IMR-90 (cell line): ENCODE measurements at regions not wholly inside any gene's neighbourhood (a gene's known extent, or its start where the extent isn't known, plus 50 kb on each side); places are given as distances from the start of the nearest gene placed in this dataset.

Source experiments
- ATAC-seq: fragments of 200-7000 bp; cut with Tn5 transposase; 2 replicates; pipeline ENCODE4 v1.9.1; 2020; ENCODE audit warnings: low read depth, mild to moderate bottlenecking, moderate library complexity
- BruUV-seq: library from RNA; stranded (reverse); fragments of 400-500 nt; replicated peaks from 2 replicates; lab custom pipeline; 2021; lab: Mats Ljungman, UMichigan
- CTCF ChIA-PET: fragments of 300-600 bp; formaldehyde crosslinking; extraction: SDS; loops from one replicate; lab custom pipeline; 2021; ENCODE audit warnings: antibody characterized with exemption; lab: Yijun Ruan, JAX
- POLR2A ChIA-PET: fragments of 300-600 bp; sonication (Branson Sonifier 250); formaldehyde crosslinking; loops from one replicate; lab custom pipeline; 2022; ENCODE audit warnings: antibody characterized with exemption; ENCODE audit not compliant: unreplicated experiment; lab: Charles Lee
- DNase-seq: peaks from one replicate; pipeline ENCODE4 v3.0.0; 2013
- H2AFZ ChIP-seq: replicated peaks from 2 replicates; pipeline ENCODE3; 2013; ENCODE audit warnings: low read length, mild to moderate bottlenecking; ENCODE audit not compliant: poor library complexity
- H2AK5ac ChIP-seq: 2 replicates; pipeline ENCODE4 v1.6.1; 2013; ENCODE audit warnings: low read depth, low read length, inconsistent platforms
- H2AK9ac ChIP-seq: replicated peaks from 2 replicates; pipeline ENCODE3; 2013; ENCODE audit warnings: mild to moderate bottlenecking, low read depth, low read length, moderate library complexity; ENCODE audit not compliant: poor library complexity
- H2BK120ac ChIP-seq: 2 replicates; pipeline ENCODE4 v1.6.1; 2013; ENCODE audit warnings: low read depth, low read length, inconsistent platforms
- H2BK15ac ChIP-seq: 3 replicates; pipeline ENCODE4 v1.6.1; 2013; ENCODE audit warnings: low read depth, low read length, inconsistent platforms
- H2BK20ac ChIP-seq: 2 replicates; pipeline ENCODE4 v1.6.1; 2013; ENCODE audit warnings: low read depth, mild to moderate bottlenecking, inconsistent platforms, low read length, moderate library complexity
- H2BK5ac ChIP-seq: 2 replicates; pipeline ENCODE4 v1.6.1; 2013; ENCODE audit warnings: mild to moderate bottlenecking, low read depth, low read length, inconsistent platforms; ENCODE audit not compliant: poor library complexity, severe bottlenecking
- H3K14ac ChIP-seq: replicated peaks from 2 replicates; pipeline ENCODE4 v1.6.1; 2013; ENCODE audit warnings: low read depth, low read length, inconsistent platforms
- H3K18ac ChIP-seq: 2 replicates; pipeline ENCODE4 v1.6.1; 2013; ENCODE audit warnings: low read depth, low read length, control low read depth
- H3K23ac ChIP-seq: 2 replicates; pipeline ENCODE4 v1.6.1; 2013; ENCODE audit warnings: low read depth, low read length, inconsistent platforms
- H3K27ac ChIP-seq: 2 replicates; pipeline ENCODE4 v1.5.1; 2013; ENCODE audit warnings: mild to moderate bottlenecking, control low read depth, low read length; ENCODE audit not compliant: insufficient read depth
- H3K27me3 ChIP-seq: 2 replicates; pipeline ENCODE4 v1.6.1; 2013; ENCODE audit warnings: low read length; ENCODE audit not compliant: control insufficient read depth, insufficient read depth
- H3K36me3 ChIP-seq: 2 replicates; pipeline ENCODE4 v1.6.1; 2013; ENCODE audit warnings: low read length, mixed read lengths; ENCODE audit not compliant: control insufficient read depth, insufficient read depth
- H3K4ac ChIP-seq: 2 replicates; pipeline ENCODE4 v1.6.1; 2013; ENCODE audit warnings: low read depth, low read length, inconsistent platforms
- H3K4me1 ChIP-seq: 2 replicates; pipeline ENCODE4 v1.6.1; 2013; ENCODE audit warnings: low read length, mixed read lengths; ENCODE audit not compliant: control insufficient read depth, insufficient read depth
- H3K4me2 ChIP-seq: 2 replicates; pipeline ENCODE4 v1.6.1; 2013; ENCODE audit warnings: low read depth, mild to moderate bottlenecking, control low read depth, low read length, moderate library complexity
- H3K4me3 ChIP-seq: 2 replicates; pipeline ENCODE4 v1.5.1; 2013; ENCODE audit warnings: low read depth, mild to moderate bottlenecking, control low read depth, low read length, moderate library complexity; ENCODE audit not compliant: insufficient read depth
- H3K56ac ChIP-seq: 2 replicates; pipeline ENCODE4 v1.6.1; 2013; ENCODE audit warnings: low read length, inconsistent platforms; ENCODE audit not compliant: insufficient read depth; ENCODE audit errors: extremely low read depth
- H3K79me1 ChIP-seq, 2 experiments: 2 replicates each; pipeline ENCODE4 v1.6.1; 2013; ENCODE audit warnings: low read length in 2 of 2, inconsistent platforms in 1 of 2, low read depth in 1 of 2
- H3K9ac ChIP-seq: 2 replicates; pipeline ENCODE4 v1.6.1; 2013; ENCODE audit warnings: low read depth, low read length, control low read depth
- H3K9me1 ChIP-seq: 2 replicates; pipeline ENCODE4 v1.6.1; 2013; ENCODE audit warnings: low read length, inconsistent platforms; ENCODE audit not compliant: insufficient read depth
- H3K9me3 ChIP-seq: 2 replicates; pipeline ENCODE4 v1.6.1; 2013; ENCODE audit warnings: low read length; ENCODE audit not compliant: control insufficient read depth, insufficient read depth
- H4K20me1 ChIP-seq: 2 replicates; pipeline ENCODE4 v1.6.1; 2013; ENCODE audit warnings: low read length, inconsistent platforms; ENCODE audit not compliant: insufficient read depth
- H4K5ac ChIP-seq: 2 replicates; pipeline ENCODE4 v1.6.1; 2013; ENCODE audit warnings: mild to moderate bottlenecking, low read depth, low read length, control low read depth
- H4K8ac ChIP-seq, 2 experiments: 2 replicates each; pipeline ENCODE4 v1.6.1; 2013; ENCODE audit warnings: low read depth in 2 of 2, low read length in 2 of 2, control low read depth in 1 of 2, inconsistent platforms in 1 of 2
- H4K91ac ChIP-seq: 2 replicates; pipeline ENCODE4 v1.6.1; 2013; ENCODE audit warnings: low read depth, low read length, inconsistent platforms; ENCODE audit not compliant: insufficient read depth
- MAFK ChIP-seq: IDR thresholded peaks from 2 replicates; pipeline ENCODE4 v1.6.1; 2012; ENCODE audit warnings: low read depth, low read length, improper control_type of control experiment
- NFE2L2 ChIP-seq: fragments of 150-350 bp; IDR thresholded peaks from 2 replicates; pipeline ENCODE4 v1.6.1; 2016; ENCODE audit warnings: low read depth, mild to moderate bottlenecking, low read length
- POLR2A ChIP-seq: IDR thresholded peaks from 2 replicates; pipeline ENCODE4 v1.6.1; 2012; ENCODE audit warnings: mild to moderate bottlenecking, low read depth, low read length
- WGBS, 2 experiments: methylation state at CpG; one replicate each; pipeline versions ENCODE4 v1.1.5 to v1.1.7; 2013; ENCODE audit warnings: missing lambda C conversion rate in 2 of 2; ENCODE audit not compliant: insufficient read length in 1 of 2; ENCODE audit errors: extremely low coverage in 2 of 2; 5-methylcytosine and 5-hydroxymethylcytosine counted together
- dilution Hi-C: fragments of 300-500 bp; cut with HindIII; formaldehyde crosslinking; loops from one replicate; pipeline ENCODE4 v1.14.3; 2018; ENCODE audit warnings: low sequenced_read_pairs; ENCODE audit not compliant: unreplicated experiment
- in situ Hi-C: fragments of 300-500 bp; cut with MboI; formaldehyde crosslinking; loops from 3 replicates; pipeline ENCODE4 v1.14.3; 2019; ENCODE audit warnings: low sequenced_read_pairs, inconsistent platforms, mixed read lengths
- intact Hi-C: fragments of 100-400 bp; cut with micrococcal nuclease; formaldehyde crosslinking; loops from 2 replicates; pipeline ENCODE4 v1.10.0; 2022
- TF ChIP-seq, protein P1 (sequence below): fragments of 150-350 bp; IDR thresholded peaks from 2 replicates; pipeline ENCODE4 v1.6.1; 2017; ENCODE audit warnings: mild to moderate bottlenecking, antibody characterized with exemption, low read length, low read depth

- in situ Hi-C loops, result no loop called here
- Histone ChIP-seq H2BK5ac (no peak overlapping the region), H3K23ac (no peak overlapping the region), H2BK15ac (no peak overlapping the region), H3K9me3 (no peaks in the 10 kb centered on the region), H3K9me1 (no peaks in the 10 kb centered on the region), H3K4ac (no peak overlapping the region), H3K56ac (no peak overlapping the region), H3K4me1 (no peaks in the 10 kb centered on the region), H3K18ac (no peak overlapping the region), H3K4me3 (no peak overlapping the region), H2BK120ac (no peak overlapping the region), H3K79me1 (no peaks in the 10 kb centered on the region), H3K36me3 (no peaks in the 10 kb centered on the region), H3K4me2 (no peak overlapping the region), H2AFZ (no peak overlapping the region), H3K9ac (no peak overlapping the region), H4K8ac (no peak overlapping the region), H4K20me1 (no peaks in the 10 kb centered on the region), H4K91ac (no peak overlapping the region), H2AK5ac (no peak overlapping the region), H2AK9ac (no peak overlapping the region), H3K27me3 (no peaks in the 10 kb centered on the region), H2BK20ac (no peak overlapping the region), H3K27ac (no peak overlapping the region), H3K14ac (no peak overlapping the region), H4K5ac (no peak overlapping the region)
- ChIA-PET CTCF (no interaction called here), POLR2A (no interaction called here)
- intact Hi-C loops, result no loop called here
- ATAC-seq (no peak), DNase-seq (no peak)
- dilution Hi-C loops, result no loop called here
- BruUV-seq, result no TSS peak
- TF ChIP-seq POLR2A (no peak), MAFK (no peak), NFE2L2 (no peak)
- TF ChIP-seq, protein P1, sequence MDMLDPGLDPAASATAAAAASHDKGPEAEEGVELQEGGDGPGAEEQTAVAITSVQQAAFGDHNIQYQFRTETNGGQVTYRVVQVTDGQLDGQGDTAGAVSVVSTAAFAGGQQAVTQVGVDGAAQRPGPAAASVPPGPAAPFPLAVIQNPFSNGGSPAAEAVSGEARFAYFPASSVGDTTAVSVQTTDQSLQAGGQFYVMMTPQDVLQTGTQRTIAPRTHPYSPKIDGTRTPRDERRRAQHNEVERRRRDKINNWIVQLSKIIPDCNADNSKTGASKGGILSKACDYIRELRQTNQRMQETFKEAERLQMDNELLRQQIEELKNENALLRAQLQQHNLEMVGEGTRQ, result no peak
- WGBS, 2 experiments, result no CpG with 5 or more reads among the region's 4 CpGs
These were observed 163.2 kb downstream of the DCK start for GRCh38 chr4:71156616-71157015.
